Osteoblast (primary cell): ENCODE measurements at regions not wholly inside any gene's neighbourhood (a gene's known extent, or its start where the extent isn't known, plus 50 kb on each side); places are given as distances from the start of the nearest gene placed in this dataset.
A peak's percentile ranks its signal among the peaks of the same experiment; 100 is the strongest.

ENCODE experiments used
- DNase-seq: peaks from one replicate; pipeline ENCODE4 v3.0.0; 2011; ENCODE audit warnings: low spot score, mixed read lengths; ENCODE audit not compliant: insufficient read length; ENCODE audit errors: missing footprints
- H2AFZ ChIP-seq: 2 replicates; pipeline ENCODE4 v1.6.0; 2011; ENCODE audit warnings: mild to moderate bottlenecking, low read length
- H3K27ac ChIP-seq: 2 replicates; pipeline ENCODE4 v1.5.1; 2011; ENCODE audit warnings: mild to moderate bottlenecking, low read depth, low read length, moderate library complexity
- H3K27me3 ChIP-seq: 2 replicates; pipeline ENCODE4 v1.6.0; 2012; ENCODE audit warnings: mild to moderate bottlenecking, control low read depth, inconsistent platforms, low read length, moderate library complexity; ENCODE audit not compliant: insufficient read depth
- H3K36me3 ChIP-seq: 2 replicates; pipeline ENCODE4 v1.5.1; 2011; ENCODE audit warnings: mild to moderate bottlenecking, low read length, control low read depth, moderate library complexity; ENCODE audit not compliant: insufficient read depth
- H3K4me1 ChIP-seq: 2 replicates; pipeline ENCODE4 v1.5.1; 2011; ENCODE audit warnings: mild to moderate bottlenecking, low read length, control low read depth, moderate library complexity; ENCODE audit not compliant: insufficient read depth
- H3K4me2 ChIP-seq: 2 replicates; pipeline ENCODE4 v1.6.0; 2011; ENCODE audit warnings: mild to moderate bottlenecking, low read length; ENCODE audit not compliant: insufficient read depth
- H3K4me3 ChIP-seq: fragments of 200-600 bp; sonication (generic); 3 replicates; pipeline ENCODE4 v1.5.1; 2012; ENCODE audit warnings: mild to moderate bottlenecking, low read length, inconsistent platforms; ENCODE audit not compliant: insufficient read depth
- H3K79me2 ChIP-seq: 2 replicates; pipeline ENCODE4 v1.6.0; 2012; ENCODE audit warnings: mild to moderate bottlenecking, low read length, control low read depth, inconsistent platforms; ENCODE audit not compliant: insufficient read depth
- H3K9me3 ChIP-seq: 2 replicates; pipeline ENCODE4 v1.5.1; 2011; ENCODE audit warnings: low read depth, low read length, control low read depth
- H4K20me1 ChIP-seq: 2 replicates; pipeline ENCODE4 v1.6.0; 2012; ENCODE audit warnings: mild to moderate bottlenecking, low read length, control low read depth; ENCODE audit not compliant: insufficient read depth
- CTCF ChIP-seq: IDR thresholded peaks from 2 replicates; pipeline ENCODE4 v1.5.1; 2011; ENCODE audit warnings: mild to moderate bottlenecking, low read depth, low read length, moderate library complexity; ENCODE audit errors: extremely low read depth

- Histone ChIP-seq H3K27me3 (no peaks in the 10 kb centered on the region), H3K9me3 (no peaks in the 10 kb centered on the region), H2AFZ (no peak overlapping the region), H3K4me1 (no peaks in the 10 kb centered on the region), H3K27ac (no peak overlapping the region), H3K36me3 (no peaks in the 10 kb centered on the region), H3K4me3 (no peak overlapping the region), H4K20me1 (no peaks in the 10 kb centered on the region), H3K79me2 (no peaks in the 10 kb centered on the region), H3K4me2 (no peak overlapping the region)
- no peak for TF ChIP-seq CTCF
- no peak for DNase-seq
These were observed 86.2 kb upstream of the EDNRB start for GRCh38 chr13:78004821-78005220.

GRCh38 chr13:77999746-78000145 lies 81.1 kb upstream of the EDNRB start:
- Histone ChIP-seq H3K27ac (no peak overlapping the region), H4K20me1 (no peaks in the 10 kb centered on the region), H3K36me3 (no peaks in the 10 kb centered on the region), H3K27me3 (no peaks in the 10 kb centered on the region), H3K4me3 (no peak overlapping the region), H3K4me2 (no peak overlapping the region), H2AFZ (no peak overlapping the region), H3K9me3 (no peaks in the 10 kb centered on the region), H3K4me1 (no peaks in the 10 kb centered on the region), H3K79me2 (no peaks in the 10 kb centered on the region)
- no peak for TF ChIP-seq CTCF
- DNase-seq, result no peak

DNA sequence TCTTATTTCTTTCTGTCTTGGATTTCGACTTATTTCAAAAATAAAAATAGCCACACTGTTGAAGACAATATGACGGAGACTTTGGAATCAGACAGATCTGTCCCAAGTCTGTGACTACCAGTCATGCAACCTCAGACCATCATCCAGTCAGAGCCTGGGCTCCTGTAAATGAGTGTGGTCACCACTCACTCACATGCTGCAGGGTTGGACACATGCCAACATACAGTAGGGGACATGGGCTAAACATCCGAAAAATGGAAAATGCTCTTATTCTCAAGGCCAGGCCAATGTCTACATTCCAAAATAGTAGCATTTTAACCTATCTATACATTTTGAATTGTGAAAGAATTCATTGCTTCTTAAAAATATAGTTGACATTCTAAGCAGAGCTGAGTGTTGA lies 75.5 kb upstream of the EDNRB start:
- H3K4me1 ChIP-seq, result no peaks in the 10 kb centered on the region
- no peaks in the 10 kb centered on the region for H3K36me3 ChIP-seq
- no peaks in the 10 kb centered on the region for H3K27me3 ChIP-seq
- no peaks in the 10 kb centered on the region for H4K20me1 ChIP-seq
- no peak overlapping the region for H2AFZ ChIP-seq
- H3K79me2 ChIP-seq, result no peaks in the 10 kb centered on the region
- DNase-seq, result peak; percentile 41
- no peaks in the 10 kb centered on the region for H3K9me3 ChIP-seq
- TF ChIP-seq CTCF, result no peak
- no peak overlapping the region for H3K4me3 ChIP-seq
- H3K4me2 ChIP-seq, result no peak overlapping the region
- no peak overlapping the region for H3K27ac ChIP-seq

DNA sequence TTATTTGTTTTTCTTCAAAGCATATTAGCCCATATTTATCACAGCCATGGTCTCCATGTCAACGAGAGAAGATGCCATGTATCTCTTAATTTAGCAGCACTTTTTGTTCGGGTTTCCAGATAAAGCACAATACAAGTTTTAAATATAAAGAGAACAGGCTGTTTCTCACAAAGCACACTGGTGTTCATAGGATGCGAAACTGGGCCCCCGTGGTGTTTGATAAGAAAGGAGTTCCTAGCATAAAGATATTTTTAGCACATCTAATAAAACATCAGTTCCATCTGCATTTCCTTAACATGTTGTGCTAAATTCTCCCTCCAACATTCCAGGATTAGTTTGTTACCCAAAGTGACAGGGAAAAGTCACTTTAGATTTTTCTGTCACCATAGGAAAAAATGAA lies 72.4 kb upstream of the EDNRB start:
- no peak overlapping the region for H3K4me2 ChIP-seq
- no peak overlapping the region for H3K27ac ChIP-seq
- H2AFZ ChIP-seq, result no peak overlapping the region
- H3K27me3 ChIP-seq, result no peaks in the 10 kb centered on the region
- no peaks in the 10 kb centered on the region for H4K20me1 ChIP-seq
- H3K36me3 ChIP-seq, result no peaks in the 10 kb centered on the region
- no peaks in the 10 kb centered on the region for H3K9me3 ChIP-seq
- no peak for DNase-seq
- TF ChIP-seq CTCF, result no peak
- no peaks in the 10 kb centered on the region for H3K79me2 ChIP-seq
- no peak overlapping the region for H3K4me3 ChIP-seq
- no peaks in the 10 kb centered on the region for H3K4me1 ChIP-seq
